ENCODE measurements at regions not wholly inside any gene's neighbourhood (a gene's known extent, or its start where the extent isn't known, plus 50 kb on each side); places are given as distances from the start of the nearest gene placed in this dataset.
"Not testable (repeated sequence)": the region's sequence is repeated elsewhere in the genome, so short reads cannot be mapped to it uniquely, and the experiment has no call there.

- not testable (repeated sequence) for H3K9me3 ChIP-seq (ENCODE audit: low read depth); H3K4me3 ChIP-seq; H3K27ac ChIP-seq; H3K79me2 ChIP-seq; H3K4me1 ChIP-seq (ENCODE audit: insufficient read depth); H3K4me2 ChIP-seq; H2AFZ ChIP-seq; H3K36me3 ChIP-seq (replicated peaks; ENCODE audit: insufficient read depth, low read depth); H3K27me3 ChIP-seq; H3K9me2 ChIP-seq (replicated peaks; ENCODE audit: insufficient read depth); H4K20me1 ChIP-seq (ENCODE audit: insufficient read depth, poor library complexity, severe bottlenecking); DNase-seq (ENCODE audit: low spot score)
- 92% methylated on average over 17 of the region's 17 CpGs for WGBS (ENCODE audit: low lambda C conversion rate, missing lambda C conversion rate)
These were observed 824.7 kb downstream of the LRRTM4 start for GRCh38 chr2:76697439-76697838.

- Histone ChIP-seq H3K4me1 (ENCODE audit: insufficient read depth) (no peaks in the 10 kb centered on the region), H3K27me3 (no peaks in the 10 kb centered on the region), H3K9me3 (ENCODE audit: low read depth) (no peaks in the 10 kb centered on the region), H4K20me1 (ENCODE audit: insufficient read depth, poor library complexity, severe bottlenecking) (no peaks in the 10 kb centered on the region), H3K4me3 (no peak overlapping the region), H3K27ac (no peak overlapping the region), H2AFZ (no peak overlapping the region), H3K4me2 (no peak overlapping the region), H3K9me2 (replicated peaks; ENCODE audit: insufficient read depth) (no peaks in the 10 kb centered on the region), H3K79me2 (no peaks in the 10 kb centered on the region), H3K36me3 (replicated peaks; ENCODE audit: insufficient read depth, low read depth) (no peaks in the 10 kb centered on the region)
- WGBS (ENCODE audit: low lambda C conversion rate, missing lambda C conversion rate) = 55% methylated on average over 4 of the region's 4 CpGs
- TF ChIP-seq EZH2 (IDR thresholded peaks at IDR 0.05; ENCODE audit: borderline replicate concordance) = no peak
- no peak for TF ChIP-seq CTCF (IDR thresholded peaks at IDR 0.05; ENCODE audit: poor library complexity)
- TF ChIP-seq EZH2phosphoT487 (IDR thresholded peaks at IDR 0.05; ENCODE audit: low read depth, severe bottlenecking, unreplicated experiment) = no peak
- DNase-seq (ENCODE audit: low spot score) = no peak
These were observed 829.3 kb downstream of the LRRTM4 start for GRCh38 chr2:76692908-76693307.

GRCh38 chr2:76688732-76689131 is 833.4 kb downstream of the LRRTM4 start:
- no peaks in the 10 kb centered on the region for H3K36me3 ChIP-seq (replicated peaks; ENCODE audit: insufficient read depth, low read depth)
- H4K20me1 ChIP-seq (ENCODE audit: insufficient read depth, poor library complexity, severe bottlenecking) = no peaks in the 10 kb centered on the region
- WGBS (ENCODE audit: low lambda C conversion rate, missing lambda C conversion rate) = 79% methylated on average over 1 of the region's 1 CpG
- no peak overlapping the region for H2AFZ ChIP-seq
- H3K4me2 ChIP-seq = no peak overlapping the region
- H3K27ac ChIP-seq = no peak overlapping the region
- H3K9me3 ChIP-seq (ENCODE audit: low read depth) = no peaks in the 10 kb centered on the region
- no peaks in the 10 kb centered on the region for H3K9me2 ChIP-seq (replicated peaks; ENCODE audit: insufficient read depth)
- H3K79me2 ChIP-seq = no peaks in the 10 kb centered on the region
- TF ChIP-seq EZH2phosphoT487 (IDR thresholded peaks at IDR 0.05; ENCODE audit: low read depth, severe bottlenecking, unreplicated experiment) (no peak), CTCF (IDR thresholded peaks at IDR 0.05; ENCODE audit: poor library complexity) (no peak), EZH2 (IDR thresholded peaks at IDR 0.05; ENCODE audit: borderline replicate concordance) (no peak)
- no peaks in the 10 kb centered on the region for H3K27me3 ChIP-seq
- no peaks in the 10 kb centered on the region for H3K4me1 ChIP-seq (ENCODE audit: insufficient read depth)
- no peak for DNase-seq (ENCODE audit: low spot score)
- no peak overlapping the region for H3K4me3 ChIP-seq

GRCh38 chr2:76687923-76688322 is 834.3 kb downstream of the LRRTM4 start:
- no peak overlapping the region for H3K4me3 ChIP-seq
- no peak for TF ChIP-seq EZH2 (IDR thresholded peaks at IDR 0.05; ENCODE audit: borderline replicate concordance)
- no peak for DNase-seq (ENCODE audit: low spot score)
- H3K4me1 ChIP-seq (ENCODE audit: insufficient read depth) = no peaks in the 10 kb centered on the region
- 95% methylated on average over 3 of the region's 3 CpGs for WGBS (ENCODE audit: low lambda C conversion rate, missing lambda C conversion rate)
- H2AFZ ChIP-seq = no peak overlapping the region
- H3K9me2 ChIP-seq (replicated peaks; ENCODE audit: insufficient read depth) = no peaks in the 10 kb centered on the region
- no peaks in the 10 kb centered on the region for H3K27me3 ChIP-seq
- no peak overlapping the region for H3K27ac ChIP-seq
- H4K20me1 ChIP-seq (ENCODE audit: insufficient read depth, poor library complexity, severe bottlenecking) = no peaks in the 10 kb centered on the region
- H3K36me3 ChIP-seq (replicated peaks; ENCODE audit: insufficient read depth, low read depth) = no peaks in the 10 kb centered on the region
- no peak overlapping the region for H3K4me2 ChIP-seq
- no peaks in the 10 kb centered on the region for H3K9me3 ChIP-seq (ENCODE audit: low read depth)
- H3K79me2 ChIP-seq = no peaks in the 10 kb centered on the region

- H3K79me2 ChIP-seq = no peaks in the 10 kb centered on the region
- H2AFZ ChIP-seq = no peak overlapping the region
- H3K27ac ChIP-seq = no peak overlapping the region
- WGBS (ENCODE audit: low lambda C conversion rate, missing lambda C conversion rate) = 36% methylated on average over 6 of the region's 6 CpGs
- no peak for DNase-seq (ENCODE audit: low spot score)
- H3K9me3 ChIP-seq (ENCODE audit: low read depth) = no peaks in the 10 kb centered on the region
- H3K36me3 ChIP-seq (replicated peaks; ENCODE audit: insufficient read depth, low read depth) = no peaks in the 10 kb centered on the region
- TF ChIP-seq EZH2phosphoT487 (IDR thresholded peaks at IDR 0.05; ENCODE audit: low read depth, severe bottlenecking, unreplicated experiment) (no peak), CTCF (IDR thresholded peaks at IDR 0.05; ENCODE audit: poor library complexity) (no peak), EZH2 (IDR thresholded peaks at IDR 0.05; ENCODE audit: borderline replicate concordance) (no peak)
- no peaks in the 10 kb centered on the region for H4K20me1 ChIP-seq (ENCODE audit: insufficient read depth, poor library complexity, severe bottlenecking)
- no peaks in the 10 kb centered on the region for H3K9me2 ChIP-seq (replicated peaks; ENCODE audit: insufficient read depth)
- no peaks in the 10 kb centered on the region for H3K27me3 ChIP-seq
- no peaks in the 10 kb centered on the region for H3K4me1 ChIP-seq (ENCODE audit: insufficient read depth)
- H3K4me3 ChIP-seq = no peak overlapping the region
- no peak overlapping the region for H3K4me2 ChIP-seq
These were observed 837.4 kb downstream of the LRRTM4 start for GRCh38 chr2:76684756-76685155.

All from hepatocyte (in vitro differentiated cells).